Inflammatory macrophage (primary cell): ENCODE measurements at regions not wholly inside any gene's neighbourhood (a gene's known extent, or its start where the extent isn't known, plus 50 kb on each side); places are given as distances from the start of the nearest gene placed in this dataset.

Source experiments
- DNase-seq, 2 donors: peaks; one replicate each; pipeline ENCODE4 v3.0.0-alpha.2; 2020 to 2022

DNA sequence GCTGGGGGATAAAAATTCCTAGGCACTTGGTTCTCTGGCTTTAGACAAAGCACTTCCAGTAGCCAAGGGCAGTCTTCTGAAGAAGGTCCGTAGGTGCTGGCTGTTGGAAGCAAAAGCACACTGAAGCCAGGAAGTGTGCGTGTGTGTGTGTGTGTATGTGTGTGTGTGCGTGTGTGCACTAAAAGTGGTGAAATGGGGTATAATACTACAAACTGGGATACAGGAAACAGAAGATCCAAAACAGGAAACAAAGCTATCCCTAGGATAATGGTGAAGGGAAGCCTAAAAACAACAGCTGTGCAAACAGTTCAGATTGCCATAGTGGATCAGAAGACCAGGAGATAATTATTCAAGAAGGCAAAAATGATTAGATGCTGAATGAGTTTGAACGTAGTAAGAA is 103.4 kb downstream of the IL20RB start:
- no peak for DNase-seq

DNA sequence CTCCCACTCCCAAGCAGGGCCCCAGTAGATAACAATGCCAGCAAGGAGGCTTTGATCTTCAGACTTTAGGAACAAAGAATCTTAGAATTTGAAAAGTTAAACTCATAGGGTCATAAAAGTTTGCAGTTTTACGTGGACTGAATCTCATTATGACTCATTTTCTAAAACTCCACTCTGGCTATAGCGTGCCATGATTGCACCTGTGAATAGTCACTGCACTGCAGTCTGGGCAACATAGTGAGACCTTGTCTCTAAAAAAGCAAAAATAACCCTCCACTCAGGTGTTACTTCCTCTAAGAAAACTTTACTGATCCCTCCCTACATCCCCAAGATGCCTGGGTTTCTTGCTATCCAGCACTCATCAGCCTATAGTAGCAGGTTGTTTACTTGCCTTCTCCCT is 104.5 kb downstream of the IL20RB start:
- DNase-seq, result no peak

DNA sequence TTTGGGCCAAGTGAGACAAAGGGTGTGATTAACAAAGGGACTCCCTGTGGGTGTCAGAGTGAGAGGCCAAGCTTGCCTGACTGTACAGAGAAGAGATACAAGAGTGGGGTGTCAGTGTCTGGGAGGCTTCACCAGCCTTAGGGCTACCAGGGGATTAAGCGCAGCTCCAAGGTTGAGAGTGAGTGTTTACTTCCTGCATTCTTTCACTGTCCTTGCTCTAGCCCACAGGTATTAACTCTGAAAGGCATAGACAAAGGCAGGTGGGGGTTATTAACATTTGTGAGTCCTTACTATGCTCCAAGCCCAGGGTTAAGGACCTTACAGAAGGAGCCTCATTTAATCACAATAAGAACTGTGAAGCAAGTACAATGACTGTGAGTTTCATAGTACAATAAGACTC is 107.6 kb downstream of the IL20RB start:
- no peak for DNase-seq

DNA sequence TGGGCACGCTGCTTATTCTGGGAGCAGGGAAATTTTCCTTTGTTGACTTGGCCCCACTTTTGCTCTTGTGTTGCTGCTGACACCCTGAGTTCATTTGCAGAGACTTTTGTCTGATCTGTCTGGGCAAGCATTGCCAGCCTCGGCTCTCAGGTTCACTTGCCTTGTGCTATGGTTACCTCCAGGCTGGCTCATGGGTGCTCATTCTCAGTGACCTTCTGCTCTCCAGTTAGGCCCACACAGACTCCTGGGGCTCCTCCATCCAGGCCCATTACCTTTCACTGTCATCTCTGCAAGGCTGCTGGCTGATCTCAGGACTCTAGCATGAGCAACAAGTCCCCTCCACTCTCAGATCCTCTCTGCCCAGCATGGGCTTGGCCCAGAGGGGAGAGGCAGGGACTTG is 108.3 kb downstream of the IL20RB start:
- no peak for DNase-seq

DNA sequence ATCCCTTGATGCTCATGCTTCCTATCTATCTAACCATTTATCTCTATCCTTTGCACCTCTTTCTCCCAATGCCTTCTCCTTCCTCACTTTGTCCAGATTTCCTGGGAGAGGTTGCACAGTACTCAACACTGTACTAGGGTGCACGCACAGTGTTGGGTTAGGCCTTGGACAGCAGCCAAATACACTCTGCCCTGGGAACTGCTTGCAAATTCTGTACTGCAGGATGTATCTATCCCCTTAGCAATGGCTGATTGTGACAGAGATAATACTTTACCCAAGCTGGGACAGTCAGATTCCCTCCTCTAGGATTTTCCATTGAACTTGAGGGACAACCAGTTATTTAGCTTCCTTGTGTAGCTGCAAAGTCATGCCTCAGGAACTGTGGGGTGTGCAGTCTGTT is 113.3 kb downstream of the IL20RB start:
- DNase-seq, result no peak

DNA sequence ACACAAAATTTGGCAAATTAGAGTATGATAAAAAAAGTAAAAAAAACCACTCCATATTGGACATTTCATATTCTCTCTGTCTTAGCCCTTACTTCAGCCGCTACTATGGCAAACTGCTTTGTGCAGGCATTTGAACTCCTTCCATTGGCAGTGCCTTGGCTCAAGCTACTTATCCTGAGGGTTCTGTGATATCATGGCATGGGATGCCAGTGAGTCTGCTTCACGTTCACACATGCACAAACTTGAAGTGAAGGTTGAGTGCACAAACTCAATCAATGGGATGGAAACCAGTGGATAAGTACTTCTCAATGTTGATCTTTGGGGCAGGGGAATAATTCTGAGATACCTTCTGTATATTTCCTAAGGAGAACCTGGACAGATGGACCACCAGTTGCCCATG is 117.2 kb downstream of the IL20RB start:
- DNase-seq, result no peak

DNA sequence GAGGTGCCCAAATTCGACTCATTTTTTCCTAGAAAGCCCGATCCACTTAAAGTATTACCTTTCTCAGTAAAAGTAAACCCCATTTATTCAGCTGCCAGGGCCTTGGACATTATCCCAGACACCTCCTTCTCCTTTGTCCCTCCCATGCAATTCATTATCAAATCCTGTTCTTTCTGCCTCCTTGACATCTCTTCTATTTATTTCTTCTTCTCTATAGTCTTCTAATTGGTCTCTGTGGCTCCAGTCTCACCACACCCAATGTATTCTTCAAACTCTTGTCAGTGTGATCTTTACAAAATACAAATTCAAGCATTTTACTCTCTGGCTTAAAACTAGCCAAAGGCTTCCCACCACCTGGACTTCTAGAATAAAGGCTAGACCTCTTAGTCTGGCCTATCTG is 120.3 kb downstream of the IL20RB start:
- DNase-seq, result no peak

DNA sequence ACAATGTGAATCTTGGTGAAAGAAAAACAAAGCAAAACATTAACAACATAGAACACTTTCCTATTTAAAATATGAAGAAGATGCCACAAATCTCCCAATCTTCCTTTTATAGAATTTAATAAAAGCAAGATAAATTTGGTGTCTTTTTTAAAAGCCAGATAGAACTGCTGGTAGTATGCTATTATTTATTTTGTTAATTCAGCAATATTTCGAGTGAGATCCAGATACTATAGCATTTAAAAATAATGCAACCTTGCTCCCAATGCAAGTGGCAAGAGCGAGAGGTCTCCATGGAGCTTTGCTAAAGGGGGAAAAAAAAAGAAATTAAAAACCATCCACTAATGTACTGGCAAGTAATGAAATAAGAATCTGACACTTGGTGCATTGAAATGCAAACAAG is 121.8 kb downstream of the IL20RB start:
- no peak for DNase-seq

DNA sequence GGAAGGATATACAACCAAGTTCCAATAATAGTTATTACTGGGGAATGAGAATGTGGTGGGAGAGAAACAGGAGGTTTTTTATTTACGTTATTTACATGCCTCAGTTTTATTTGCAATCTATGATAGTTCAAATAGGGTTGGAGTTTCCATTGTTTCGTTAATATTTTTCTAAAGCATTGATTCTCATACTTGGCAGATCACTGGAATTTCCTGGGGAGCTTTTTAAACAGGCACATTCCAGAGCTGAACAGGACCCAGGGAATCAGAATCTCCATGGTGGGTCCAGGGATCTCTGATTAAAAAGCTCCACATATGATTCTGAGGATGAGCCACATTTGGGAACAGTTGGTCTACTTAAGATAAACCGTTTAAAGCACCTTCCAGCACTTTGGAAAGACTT is 123.9 kb downstream of the IL20RB start:
- no peak for DNase-seq

DNA sequence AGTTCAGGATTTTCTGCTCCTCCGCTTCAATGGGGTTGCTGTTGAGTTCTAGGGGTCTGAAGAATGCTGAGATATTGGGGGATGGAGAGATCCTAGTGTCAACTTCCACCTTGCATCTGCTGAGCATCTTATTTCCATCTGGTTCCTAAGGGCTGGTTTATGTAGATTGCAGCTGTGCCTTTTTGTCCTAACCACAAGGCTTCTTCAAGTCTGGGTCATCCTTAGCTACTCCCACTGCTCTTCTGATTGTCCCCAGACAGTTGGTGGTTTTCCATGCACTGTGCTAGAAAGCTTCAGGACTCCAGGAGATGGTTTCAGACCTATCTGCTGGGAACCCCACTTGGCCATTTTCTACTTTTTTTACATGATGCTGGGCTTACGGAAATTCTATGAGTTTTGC is 125.0 kb downstream of the IL20RB start:
- no peak for DNase-seq

DNA sequence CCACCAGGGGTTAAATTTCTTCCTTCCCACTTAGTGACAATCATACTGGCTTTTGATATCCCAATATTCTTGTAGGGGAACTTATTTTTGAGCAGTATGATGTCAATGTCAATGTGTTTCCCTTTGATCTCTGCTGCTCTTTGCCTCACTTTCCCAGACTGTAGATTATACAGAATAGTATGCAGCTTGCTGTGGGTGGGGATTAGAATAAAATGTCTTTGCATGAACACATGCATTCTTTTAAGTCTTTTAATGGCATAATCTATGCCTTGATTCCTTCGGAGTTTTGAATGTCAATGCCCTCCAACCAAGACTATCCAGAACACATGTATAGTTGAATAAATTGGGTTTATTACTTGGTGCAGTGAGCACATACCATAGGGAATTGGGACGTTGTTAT is 125.5 kb downstream of the IL20RB start:
- DNase-seq, result no peak

DNA sequence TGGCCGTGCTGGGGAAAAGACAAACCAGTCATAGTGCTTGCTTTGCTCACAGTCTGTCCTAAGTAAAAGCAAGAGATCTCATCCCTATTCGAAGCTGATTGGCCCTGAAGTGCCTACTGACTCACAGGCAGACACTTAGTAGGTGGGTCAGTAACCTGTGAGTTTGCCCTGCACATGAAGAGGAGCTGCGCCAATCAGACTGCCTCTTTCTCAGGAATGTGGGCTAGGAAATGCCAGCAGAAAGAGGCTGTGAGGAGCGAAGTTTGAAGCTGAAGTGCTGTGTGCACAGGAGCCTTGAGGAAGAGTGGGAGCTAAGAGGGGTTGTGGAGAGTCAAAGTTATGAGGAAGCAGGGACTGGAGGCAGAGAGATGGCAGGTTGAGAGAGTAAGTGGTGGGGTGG is 126.8 kb downstream of the IL20RB start:
- DNase-seq, result no peak

DNA sequence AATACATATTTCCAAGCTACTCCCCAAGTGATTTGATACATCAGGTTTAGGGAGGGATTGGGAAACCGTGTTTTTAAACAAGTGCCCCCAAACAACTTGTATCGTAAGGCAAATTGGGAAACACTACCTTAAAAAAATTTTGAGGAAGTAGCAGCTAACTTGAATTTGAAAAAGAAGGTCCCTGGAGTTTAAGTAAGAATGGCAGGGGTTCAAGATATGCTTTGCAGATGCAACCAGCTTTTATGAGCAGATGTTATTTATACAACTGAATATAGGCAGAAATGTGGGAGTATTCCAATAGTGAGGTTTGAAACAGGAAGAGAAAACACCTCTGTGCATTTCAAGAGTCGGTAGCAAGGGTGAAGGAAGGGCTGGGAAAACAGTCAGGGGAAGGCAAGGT is 139.6 kb downstream of the IL20RB start:
- DNase-seq, result no peak

DNA sequence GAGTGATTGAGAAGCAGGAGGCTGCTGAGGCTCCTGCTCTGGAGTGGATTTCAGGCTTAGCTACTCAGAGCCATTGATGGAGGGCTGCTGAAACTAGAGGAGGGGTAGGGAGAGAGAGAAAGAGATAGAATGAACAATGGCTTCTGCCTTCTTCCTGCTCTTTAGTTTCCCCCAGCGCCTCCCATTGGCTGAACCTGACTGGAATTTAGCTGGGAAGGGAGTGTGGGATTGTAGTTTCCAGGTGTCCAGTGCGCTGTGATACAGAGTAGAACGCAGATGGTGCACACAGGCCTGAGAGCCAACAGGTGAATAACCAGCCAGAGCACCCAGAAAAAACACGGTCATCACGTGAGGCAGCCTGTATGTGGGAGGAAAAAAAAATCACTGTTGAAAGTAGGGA is 140.1 kb downstream of the IL20RB start:
- no peak for DNase-seq

DNA sequence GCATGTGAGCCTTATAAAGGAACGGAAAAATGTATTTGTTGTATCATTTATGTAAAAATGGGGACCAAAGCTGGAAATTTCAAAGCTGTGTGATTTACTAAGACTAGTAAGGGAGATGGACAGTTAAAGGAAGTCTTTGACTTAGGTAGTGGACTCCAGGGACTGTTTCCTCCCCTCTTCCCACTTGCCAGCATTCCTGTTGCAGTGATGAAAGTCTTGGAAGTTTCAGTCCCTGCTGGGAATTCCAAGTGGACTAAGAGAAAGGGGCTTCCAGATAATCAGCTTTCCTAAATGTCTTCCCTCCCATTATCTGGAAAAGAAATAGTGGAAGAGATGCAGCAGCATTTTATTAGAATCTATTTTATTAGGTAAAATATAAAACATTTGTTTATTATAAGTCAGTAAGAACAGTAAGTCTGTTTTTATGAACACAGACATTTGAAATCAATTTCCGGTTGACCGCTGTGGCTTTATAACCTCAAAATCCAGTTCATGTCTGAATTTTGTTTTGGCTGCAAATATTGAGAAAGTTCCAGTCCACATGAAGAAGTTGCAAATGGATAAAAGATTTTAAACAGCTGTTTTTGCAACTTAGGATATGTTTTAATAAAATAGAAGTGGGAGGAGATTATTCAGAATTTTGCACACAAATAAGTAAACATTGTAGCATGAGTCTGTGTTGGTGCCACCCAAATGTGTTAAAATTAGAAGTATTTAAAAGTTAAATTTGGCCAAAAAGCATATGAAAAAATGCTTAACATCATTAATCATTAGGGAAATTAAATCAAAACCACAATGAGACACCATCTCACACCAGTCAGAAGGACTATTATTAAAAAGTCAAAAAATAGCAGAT is 141.8 kb downstream of the IL20RB start:
- DNase-seq, result no peak

DNA sequence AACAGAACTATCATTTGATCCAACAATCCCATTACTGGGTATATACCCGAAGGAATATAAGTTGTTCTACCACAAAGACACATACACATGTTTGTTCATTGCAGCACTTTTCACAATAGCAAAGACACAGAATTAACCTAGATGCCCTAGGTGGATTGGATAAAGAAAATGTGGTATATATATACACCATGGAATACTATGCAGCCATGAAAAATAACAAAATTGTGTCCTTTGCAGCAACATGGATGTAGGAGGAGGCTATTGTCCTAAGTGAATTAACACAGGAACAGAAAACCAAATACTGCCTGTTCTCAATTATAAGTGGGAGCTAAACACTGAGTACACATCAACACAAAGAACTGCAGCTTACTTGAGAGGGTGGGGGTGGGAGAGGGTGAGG is 142.5 kb downstream of the IL20RB start:
- DNase-seq, result no peak

DNA sequence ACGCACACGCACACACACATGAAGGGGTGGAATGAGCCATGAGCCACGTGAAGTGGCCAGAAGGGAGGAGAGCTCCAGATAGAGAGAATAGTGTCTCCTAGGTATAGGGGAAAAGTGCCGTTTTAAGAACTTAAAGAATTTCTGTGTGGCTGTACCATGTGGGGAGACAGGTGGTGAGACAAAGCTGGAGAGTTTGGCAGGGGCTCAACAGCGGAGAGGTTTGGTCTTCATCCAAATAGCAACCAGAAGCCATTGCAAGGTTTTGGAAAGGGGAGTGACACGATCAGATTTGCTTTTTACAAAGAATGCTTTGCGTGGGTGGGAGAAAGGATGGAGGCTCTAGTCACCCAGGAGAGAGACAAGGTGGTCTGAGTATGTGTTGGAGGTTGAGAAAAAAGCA is 146.0 kb downstream of the IL20RB start:
- no peak for DNase-seq

DNA sequence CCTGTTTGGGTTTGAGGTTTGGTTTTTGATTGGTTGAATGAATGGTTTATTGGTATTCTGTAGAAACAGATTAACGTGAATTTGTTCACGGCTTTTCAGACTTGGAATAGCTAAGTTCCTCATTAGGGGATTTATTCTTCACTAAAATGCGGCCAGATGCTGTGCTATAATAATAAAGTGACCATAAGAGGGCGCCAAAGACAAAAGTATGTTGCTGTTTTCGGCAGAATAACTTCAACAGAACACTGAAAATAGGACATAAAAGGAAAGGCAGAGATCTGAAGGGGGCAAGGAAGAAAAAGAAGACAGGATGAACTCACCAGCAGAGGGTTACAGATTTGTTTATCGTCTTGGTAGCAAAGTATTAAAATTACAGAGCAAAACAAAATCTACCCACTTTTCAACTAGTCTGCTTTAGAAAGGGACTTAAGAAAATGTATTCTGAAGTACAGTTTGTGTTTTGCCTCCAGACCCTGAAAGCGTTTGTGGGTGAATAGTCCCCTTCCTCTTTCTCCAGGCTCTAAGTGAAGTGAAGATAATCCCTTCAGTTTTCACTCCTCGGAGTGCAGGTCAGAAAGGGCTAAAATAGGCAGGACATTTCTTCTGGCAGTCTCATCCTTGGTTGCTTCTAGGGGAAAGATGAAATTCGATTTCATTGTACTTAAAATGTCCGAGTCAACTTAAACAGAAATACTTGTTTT is 147.6 kb downstream of the IL20RB start:
- peak; percentile 67 to 74 for DNase-seq

DNA sequence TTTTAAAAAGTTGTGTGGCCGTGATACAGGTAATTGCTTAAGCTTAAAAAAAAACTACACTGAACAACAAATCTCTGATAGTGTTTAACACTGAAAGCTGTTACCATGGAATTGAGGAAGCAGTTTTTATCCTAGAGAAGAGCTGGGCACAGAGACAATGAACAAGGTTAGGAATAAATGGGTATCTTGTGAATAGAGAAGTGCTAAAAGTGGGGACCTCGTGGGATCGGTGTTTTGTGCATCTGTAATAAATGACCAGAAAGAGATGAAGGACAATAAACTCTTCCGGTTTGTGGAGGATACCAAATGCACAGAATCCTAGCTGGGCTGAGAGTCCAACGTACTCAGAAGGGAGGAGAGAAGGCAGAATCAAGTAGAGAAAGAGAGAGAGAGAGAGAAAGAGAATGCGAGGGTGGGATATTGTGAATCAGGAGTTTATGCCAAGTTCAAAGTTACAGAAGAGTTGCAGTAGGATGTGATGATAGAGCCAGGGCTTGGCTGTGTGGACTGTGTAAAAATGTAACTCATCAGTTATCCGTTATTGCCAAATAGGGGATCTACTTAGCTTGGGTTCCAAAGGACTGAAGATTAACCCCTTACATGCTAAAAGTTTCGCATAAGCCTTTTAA is 148.9 kb downstream of the IL20RB start:
- DNase-seq, result no peak

DNA sequence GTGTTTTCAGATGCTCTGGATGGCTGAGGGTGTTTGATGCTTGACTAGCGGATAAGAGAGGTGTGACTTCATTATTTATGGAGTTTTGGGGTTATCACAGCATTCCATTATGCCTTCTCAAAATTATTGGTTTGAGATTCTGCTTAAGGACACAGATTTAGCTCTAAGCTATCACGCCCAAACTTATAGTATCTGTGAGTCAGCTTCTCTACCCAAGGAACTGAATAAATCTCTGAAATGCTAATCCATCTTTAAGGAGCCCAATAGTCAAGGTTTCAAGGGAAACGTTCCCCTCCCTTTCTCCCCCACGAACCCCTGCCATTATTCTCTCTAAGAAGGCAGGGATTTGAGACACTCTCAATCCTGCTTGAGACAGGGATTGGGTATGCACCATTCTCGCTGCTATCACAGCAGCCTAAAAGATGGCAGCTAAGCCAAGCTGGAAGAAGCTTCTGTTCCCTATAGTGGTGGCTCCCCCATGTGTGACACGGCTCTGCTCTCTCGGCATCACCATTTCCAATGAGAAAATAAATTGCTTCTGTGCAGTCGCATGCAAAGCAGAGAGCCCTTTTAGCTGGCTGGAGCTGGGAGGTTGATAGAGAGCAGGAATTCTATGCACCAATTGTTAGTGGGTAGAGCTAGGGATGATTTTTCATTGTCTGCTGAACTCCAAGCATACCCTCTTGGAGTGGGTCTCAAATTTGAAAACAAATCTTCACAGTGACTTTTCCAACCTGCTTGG is 151.1 kb downstream of the IL20RB start:
- no peak for DNase-seq

DNA sequence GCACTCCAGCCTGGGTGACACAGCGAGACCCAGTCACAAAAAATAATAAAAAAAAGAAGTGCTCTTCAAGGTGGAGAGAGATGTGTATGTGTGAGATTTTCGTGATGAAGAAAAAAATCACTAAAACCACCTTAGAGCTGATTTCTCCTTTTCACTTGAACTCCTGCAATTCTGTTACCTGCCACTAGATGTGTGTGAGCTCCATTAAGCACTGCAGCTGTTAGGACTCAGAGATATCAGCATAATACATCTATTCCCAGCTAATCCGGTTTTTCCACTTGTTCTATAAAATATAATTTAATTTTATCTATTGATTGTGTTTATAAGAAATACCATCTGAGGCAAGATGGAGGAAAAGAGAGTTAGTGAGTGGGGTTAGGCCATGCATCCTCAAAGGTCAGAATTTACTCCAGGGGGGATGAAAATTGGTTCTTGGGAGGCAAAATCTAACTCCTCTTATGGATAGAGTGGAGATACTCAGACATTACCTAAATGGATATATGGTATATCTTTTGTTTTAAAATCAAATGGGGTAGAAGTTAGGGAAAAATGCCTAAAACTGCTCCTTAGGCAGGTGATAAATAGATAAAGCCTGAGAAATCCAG is 152.7 kb downstream of the IL20RB start:
- peak in 1 of 2 donors; percentile 4 for DNase-seq

DNA sequence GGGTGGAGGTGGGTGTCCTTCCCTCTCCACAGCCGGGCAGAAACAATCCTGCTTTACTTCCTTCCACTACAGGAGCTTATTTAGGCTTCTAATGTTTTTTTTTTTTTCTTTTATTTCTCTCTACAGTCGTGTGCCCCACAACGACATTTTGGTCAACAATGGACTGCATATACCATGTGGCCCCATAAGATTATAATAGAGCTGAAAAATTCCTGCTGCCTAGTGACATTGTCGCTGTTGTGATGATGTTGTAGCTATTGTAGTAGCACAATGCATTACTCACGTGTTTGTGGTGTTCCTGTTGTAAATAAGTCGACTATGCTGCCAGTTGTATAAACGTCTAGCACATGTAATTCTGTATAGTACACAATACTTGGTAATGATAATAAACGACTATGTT is 153.7 kb downstream of the IL20RB start:
- no peak for DNase-seq

DNA sequence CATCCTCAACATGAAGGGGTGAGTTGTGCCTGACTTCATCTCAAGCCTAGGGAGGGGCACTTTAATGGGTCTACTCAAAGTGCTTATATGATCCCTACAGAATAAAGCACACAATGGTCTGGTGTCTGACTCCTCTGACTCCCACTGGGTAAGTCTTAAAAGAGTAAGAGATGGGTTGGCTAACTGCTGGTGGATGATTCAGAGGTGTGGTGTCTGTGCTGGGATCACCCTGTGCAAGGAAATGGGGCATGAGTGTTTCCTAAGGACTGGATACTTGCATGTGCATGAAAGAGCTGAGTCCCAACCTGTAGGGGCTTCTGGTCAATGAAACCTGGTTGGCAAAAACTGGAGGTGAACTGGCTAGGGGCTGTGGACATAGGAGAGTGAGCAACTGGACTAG is 158.8 kb downstream of the IL20RB start:
- no peak for DNase-seq
